ENCODE measurements at regions not wholly inside any gene's neighbourhood (a gene's known extent, or its start where the extent isn't known, plus 50 kb on each side); places are given as distances from the start of the nearest gene placed in this dataset.

GRCh38 chr2:11907190-11907589 is 160.8 kb downstream of the LPIN1 start:
- Histone ChIP-seq H3K4me2 (ENCODE audit: low read length) (no peak overlapping the region), H3K9ac (ENCODE audit: low read length) (no peak overlapping the region), H3K36me3 (ENCODE audit: control insufficient read depth in 1 of 2, insufficient read depth in 2 of 2, low read length in 2 of 2) (no peaks in the 10 kb centered on the region), H4K20me1 (ENCODE audit: insufficient read depth) (no peaks in the 10 kb centered on the region), H3K9me2 (ENCODE audit: insufficient read depth) (no peaks in the 10 kb centered on the region), H3K4me3 (replicated peaks in 1 of 2; ENCODE audit: low read depth in 1 of 2, low read length in 2 of 2) (no peak overlapping the region), H3K4me1 (ENCODE audit: control insufficient read depth in 1 of 2, insufficient read depth in 2 of 2, low read length in 2 of 2) (no peaks in the 10 kb centered on the region), H3K9me3 (ENCODE audit: control insufficient read depth in 1 of 2, insufficient read depth in 1 of 2, low read depth in 1 of 2, low read length in 2 of 2) (no peaks in the 10 kb centered on the region), H3K79me2 (ENCODE audit: insufficient read depth, low read length) (no peaks in the 10 kb centered on the region), H3K27ac (ENCODE audit: low read depth, low read length) (no peak overlapping the region), H2AFZ (ENCODE audit: low read depth, low read length, poor library complexity, severe bottlenecking) (no peak overlapping the region), H3K27me3 (ENCODE audit: insufficient read depth, low read length) (no peaks in the 10 kb centered on the region)
- TF ChIP-seq ELF1 (IDR thresholded peaks at IDR 0.05; ENCODE audit: borderline replicate concordance, low read depth): no peak
- TF ChIP-seq CBX3 (IDR thresholded peaks at IDR 0.05; ENCODE audit: low read depth): no peak
- no peak for TF ChIP-seq SRF (IDR thresholded peaks at IDR 0.05; ENCODE audit: low read depth)
- no peak for TF ChIP-seq EGR1 (IDR thresholded peaks at IDR 0.05; ENCODE audit: low read depth)
- no peak for TF ChIP-seq SIN3A (IDR thresholded peaks at IDR 0.05; ENCODE audit: low read depth)
- TF ChIP-seq POLR2AphosphoS5 (IDR thresholded peaks at IDR 0.05; ENCODE audit: low read depth, low read length): no peak
- intact Hi-C loops (cut with micrococcal nuclease): no loop called here
- ChIA-PET RAD21 (ENCODE audit: low non-redundant PET in 1 of 2, low total read pairs in 2 of 2, uncharacterized antibody in 2 of 2, unreplicated experiment in 2 of 2) (no interaction called here), POLR2A (no interaction called here), CTCF (no interaction called here)
- DNase-seq (ENCODE audit: low read depth, low spot score): no peak
- ATAC-seq: no peak
- no TSS peak for BruUV-seq (replicated peaks)

- BruUV-seq (replicated peaks): no TSS peak
- Histone ChIP-seq H3K4me1 (ENCODE audit: control insufficient read depth in 1 of 2, insufficient read depth in 2 of 2, low read length in 2 of 2) (no peaks in the 10 kb centered on the region), H3K9me2 (ENCODE audit: insufficient read depth) (no peaks in the 10 kb centered on the region), H3K9me3 (ENCODE audit: control insufficient read depth in 1 of 2, insufficient read depth in 1 of 2, low read depth in 1 of 2, low read length in 2 of 2) (no peaks in the 10 kb centered on the region), H3K27me3 (ENCODE audit: insufficient read depth, low read length) (no peaks in the 10 kb centered on the region), H3K9ac (ENCODE audit: low read length) (no peak overlapping the region), H2AFZ (ENCODE audit: low read depth, low read length, poor library complexity, severe bottlenecking) (no peak overlapping the region), H3K36me3 (ENCODE audit: control insufficient read depth in 1 of 2, insufficient read depth in 2 of 2, low read length in 2 of 2) (no peaks in the 10 kb centered on the region), H4K20me1 (ENCODE audit: insufficient read depth) (no peaks in the 10 kb centered on the region), H3K4me2 (ENCODE audit: low read length) (no peak overlapping the region), H3K4me3 (replicated peaks in 1 of 2; ENCODE audit: low read depth in 1 of 2, low read length in 2 of 2) (no peak overlapping the region), H3K79me2 (ENCODE audit: insufficient read depth, low read length) (no peaks in the 10 kb centered on the region), H3K27ac (ENCODE audit: low read depth, low read length) (no peak overlapping the region)
- no peak for DNase-seq (ENCODE audit: low read depth, low spot score)
- ChIA-PET POLR2A (no interaction called here), RAD21 (ENCODE audit: low non-redundant PET in 1 of 2, low total read pairs in 2 of 2, uncharacterized antibody in 2 of 2, unreplicated experiment in 2 of 2) (no interaction called here), CTCF (no interaction called here)
- TF ChIP-seq MAX (IDR thresholded peaks at IDR 0.05) (no peak), CBX3 (IDR thresholded peaks at IDR 0.05; ENCODE audit: low read depth) (no peak), EZH2 (IDR thresholded peaks at IDR 0.05) (no peak), ZBTB33 (IDR thresholded peaks at IDR 0.05; ENCODE audit: extremely low read depth, insufficient replicate concordance, low read length) (no peak), FOSL1 (IDR thresholded peaks at IDR 0.05; ENCODE audit: low read depth) (no peak), POLR2AphosphoS5 (IDR thresholded peaks at IDR 0.05; ENCODE audit: low read depth, low read length) (no peak), ZFX (IDR thresholded peaks at IDR 0.05) (no peak), TCF7L2 (IDR thresholded peaks at IDR 0.05; ENCODE audit: borderline replicate concordance, extremely low read depth, insufficient read depth, insufficient read length) (no peak), CEBPB (IDR thresholded peaks at IDR 0.05; ENCODE audit: low read depth) (no peak), SP1 (IDR thresholded peaks at IDR 0.05; ENCODE audit: low read depth) (no peak), SIN3A (IDR thresholded peaks at IDR 0.05; ENCODE audit: low read depth) (no peak), EZH2phosphoT487 (IDR thresholded peaks at IDR 0.05; ENCODE audit: borderline replicate concordance) (no peak)
- ATAC-seq: no peak
- intact Hi-C loops (cut with micrococcal nuclease): no loop called here
Measured at GRCh38 chr2:11910971-11911370, 164.5 kb downstream of the LPIN1 start.
